OCI-LY3 (cell line): ENCODE measurements at regions not wholly inside any gene's neighbourhood (a gene's known extent, or its start where the extent isn't known, plus 50 kb on each side); places are given as distances from the start of the nearest gene placed in this dataset.
"Not testable (repeated sequence)": the region's sequence is repeated elsewhere in the genome, so short reads cannot be mapped to it uniquely, and the experiment has no call there.

ENCODE experiments used
- EZH2phosphoT487 ChIP-seq: fragments of 200-600 bp; shearing (Covaris generic); IDR thresholded peaks from 2 replicates; pipeline ENCODE4 v1.6.1; 2018; ENCODE audit warnings: antibody characterized with exemption, mixed run types, low read depth
- TF ChIP-seq, protein P1 (sequence below): fragments of 200-600, 300-600 bp; sonication (generic); IDR thresholded peaks from 2 replicates; pipeline ENCODE4 v1.5.1; 2014; ENCODE audit warnings: antibody characterized with exemption, low read length, low read depth

DNA sequence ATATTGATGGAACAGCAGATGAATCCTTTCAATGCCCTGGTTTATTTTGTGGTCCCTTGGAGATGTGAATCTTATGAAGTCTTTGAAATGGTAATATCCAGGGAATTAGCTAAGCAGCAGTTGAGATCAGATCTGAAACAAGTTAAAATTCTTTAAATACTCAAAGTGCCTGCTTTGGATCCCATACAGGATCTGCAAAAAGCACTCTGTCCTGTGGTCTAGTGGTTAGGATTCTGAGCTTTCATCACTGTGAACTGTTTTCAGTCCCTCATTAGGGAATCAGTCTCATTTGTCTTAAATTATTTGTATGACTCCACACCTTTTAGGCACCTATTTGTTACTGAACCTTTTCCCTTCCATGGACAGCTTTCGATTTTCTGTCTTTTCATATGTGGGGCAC lies 215.2 kb upstream of the TGIF2LX start:
- TF ChIP-seq, protein P1, sequence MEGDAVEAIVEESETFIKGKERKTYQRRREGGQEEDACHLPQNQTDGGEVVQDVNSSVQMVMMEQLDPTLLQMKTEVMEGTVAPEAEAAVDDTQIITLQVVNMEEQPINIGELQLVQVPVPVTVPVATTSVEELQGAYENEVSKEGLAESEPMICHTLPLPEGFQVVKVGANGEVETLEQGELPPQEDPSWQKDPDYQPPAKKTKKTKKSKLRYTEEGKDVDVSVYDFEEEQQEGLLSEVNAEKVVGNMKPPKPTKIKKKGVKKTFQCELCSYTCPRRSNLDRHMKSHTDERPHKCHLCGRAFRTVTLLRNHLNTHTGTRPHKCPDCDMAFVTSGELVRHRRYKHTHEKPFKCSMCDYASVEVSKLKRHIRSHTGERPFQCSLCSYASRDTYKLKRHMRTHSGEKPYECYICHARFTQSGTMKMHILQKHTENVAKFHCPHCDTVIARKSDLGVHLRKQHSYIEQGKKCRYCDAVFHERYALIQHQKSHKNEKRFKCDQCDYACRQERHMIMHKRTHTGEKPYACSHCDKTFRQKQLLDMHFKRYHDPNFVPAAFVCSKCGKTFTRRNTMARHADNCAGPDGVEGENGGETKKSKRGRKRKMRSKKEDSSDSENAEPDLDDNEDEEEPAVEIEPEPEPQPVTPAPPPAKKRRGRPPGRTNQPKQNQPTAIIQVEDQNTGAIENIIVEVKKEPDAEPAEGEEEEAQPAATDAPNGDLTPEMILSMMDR: not testable (repeated sequence)
- TF ChIP-seq EZH2phosphoT487: not testable (repeated sequence)
